HepG2 (cell line): ENCODE measurements at regions not wholly inside any gene's neighbourhood (a gene's known extent, or its start where the extent isn't known, plus 50 kb on each side); places are given as distances from the start of the nearest gene placed in this dataset.
A peak's percentile ranks its signal among the peaks of the same experiment; 100 is the strongest.

Experiments
- CBX5 ChIP-seq: sonication (generic); formaldehyde crosslinking; IDR thresholded peaks from 2 replicates; pipeline ENCODE4 v1.4.0; 2020; ENCODE audit warnings: missing genetic modification reagents, borderline replicate concordance
- EED ChIP-seq: sonication (generic); formaldehyde crosslinking; IDR thresholded peaks from 2 replicates; pipeline ENCODE4 v1.5.0; 2020; ENCODE audit warnings: mild to moderate bottlenecking, missing genetic modification reagents
- EP300 ChIP-seq, 3 experiments: sonication (generic) in 1 of 3; formaldehyde crosslinking in 1 of 3; IDR thresholded peaks; 2 replicates each; pipeline versions ENCODE4 v1.5.1 to v1.6.1; 2011 to 2020; ENCODE audit warnings: low read depth in 2 of 3, low read length in 2 of 3, borderline replicate concordance in 1 of 3, improper control_type of control experiment in 1 of 3, mild to moderate bottlenecking in 1 of 3, missing genetic modification reagents in 1 of 3, moderate library complexity in 1 of 3
- MYNN ChIP-seq: sonication (generic); formaldehyde crosslinking; IDR thresholded peaks from 2 replicates; pipeline ENCODE4 v1.4.0; 2020; ENCODE audit warnings: mild to moderate bottlenecking, low read depth, missing genetic modification reagents
- NR2F1 ChIP-seq, 2 experiments: fragments of 450-650 bp in 1 of 2; formaldehyde crosslinking in 1 of 2; IDR thresholded peaks; 2 replicates each; pipeline versions ENCODE4 v1.5.0 to v1.6.1; 2016 to 2020; ENCODE audit warnings: mild to moderate bottlenecking in 1 of 2, missing compliant biosample characterization in 1 of 2, missing genetic modification reagents in 1 of 2, moderate library complexity in 1 of 2
- RFXAP ChIP-seq: sonication (generic); formaldehyde crosslinking; IDR thresholded peaks from 2 replicates; pipeline ENCODE4 v1.4.0; 2020; ENCODE audit warnings: missing genetic modification reagents, borderline replicate concordance
- SRSF1 ChIP-seq: fragments of 200-400 bp; formaldehyde crosslinking; optimal IDR thresholded peaks from 2 replicates; pipeline ENCODE3; 2017; ENCODE audit warnings: mild to moderate bottlenecking, low read depth, low read length, moderate library complexity
- TBX2 ChIP-seq: sonication (generic); formaldehyde crosslinking; IDR thresholded peaks from 2 replicates; pipeline ENCODE4 v1.5.0; 2020; ENCODE audit warnings: missing genetic modification reagents, mild to moderate bottlenecking, borderline replicate concordance
- ZBTB1 ChIP-seq: sonication (generic); formaldehyde crosslinking; IDR thresholded peaks from 2 replicates; pipeline ENCODE4 v1.4.0; 2020; ENCODE audit warnings: missing genetic modification reagents, borderline replicate concordance
- ZNF230 ChIP-seq: sonication (generic); formaldehyde crosslinking; IDR thresholded peaks from 2 replicates; pipeline ENCODE4 v1.4.0; 2020; ENCODE audit warnings: mild to moderate bottlenecking, missing genetic modification reagents
- ZNF337 ChIP-seq: sonication (generic); formaldehyde crosslinking; IDR thresholded peaks from 2 replicates; pipeline ENCODE4 v1.5.1; 2020; ENCODE audit warnings: missing genetic modification reagents, low read depth, mild to moderate bottlenecking, borderline replicate concordance
- ZNF451 ChIP-seq: sonication (generic); formaldehyde crosslinking; IDR thresholded peaks from 2 replicates; pipeline ENCODE4 v1.5.0; 2020; ENCODE audit warnings: mild to moderate bottlenecking, missing genetic modification reagents
- TF ChIP-seq, protein P1 (sequence below): sonication (generic); formaldehyde crosslinking; IDR thresholded peaks from 2 replicates; pipeline ENCODE4 v1.5.1; 2020; ENCODE audit warnings: mild to moderate bottlenecking, missing genetic modification reagents, borderline replicate concordance
- TF ChIP-seq, protein P2 (sequence below): sonication (generic); formaldehyde crosslinking; IDR thresholded peaks from 2 replicates; pipeline ENCODE4 v1.9.0; 2022; ENCODE audit warnings: missing genetic modification reagents, mild to moderate bottlenecking, borderline replicate concordance
- TF ChIP-seq, protein P3 (sequence below): sonication (generic); formaldehyde crosslinking; IDR thresholded peaks from 2 replicates; pipeline ENCODE4 v1.4.0; 2020; ENCODE audit warnings: missing genetic modification reagents, low read depth, mild to moderate bottlenecking, borderline replicate concordance
- TF ChIP-seq, protein P4 (sequence below): sonication (generic); formaldehyde crosslinking; IDR thresholded peaks from 2 replicates; pipeline ENCODE4 v1.8.1; 2023; ENCODE audit warnings: mild to moderate bottlenecking, missing genetic modification reagents
- TF ChIP-seq, protein P5 (sequence below): sonication (generic); formaldehyde crosslinking; IDR thresholded peaks from 2 replicates; pipeline ENCODE4 v1.4.0; 2020; ENCODE audit warnings: missing genetic modification reagents

DNA sequence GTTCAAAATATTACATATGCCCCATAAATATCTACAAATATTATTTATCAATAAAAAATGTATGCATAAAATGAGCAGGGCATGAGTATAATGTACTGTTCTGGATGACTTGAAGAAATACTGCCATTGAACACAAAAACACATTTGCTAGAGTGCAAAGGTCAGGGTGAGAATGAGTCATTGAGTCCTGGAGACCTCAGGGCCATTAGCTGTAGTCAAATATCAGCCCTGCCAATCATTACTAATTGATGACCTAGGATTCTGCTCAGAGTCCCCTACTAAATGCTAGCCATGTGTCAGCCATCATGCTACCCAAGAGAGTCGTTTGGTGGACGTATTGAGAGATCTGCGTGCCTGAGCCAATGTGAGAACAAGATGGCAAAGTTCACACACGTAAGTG is 80.3 kb upstream of the FAM169A start (continued):
- TF ChIP-seq, protein P1, sequence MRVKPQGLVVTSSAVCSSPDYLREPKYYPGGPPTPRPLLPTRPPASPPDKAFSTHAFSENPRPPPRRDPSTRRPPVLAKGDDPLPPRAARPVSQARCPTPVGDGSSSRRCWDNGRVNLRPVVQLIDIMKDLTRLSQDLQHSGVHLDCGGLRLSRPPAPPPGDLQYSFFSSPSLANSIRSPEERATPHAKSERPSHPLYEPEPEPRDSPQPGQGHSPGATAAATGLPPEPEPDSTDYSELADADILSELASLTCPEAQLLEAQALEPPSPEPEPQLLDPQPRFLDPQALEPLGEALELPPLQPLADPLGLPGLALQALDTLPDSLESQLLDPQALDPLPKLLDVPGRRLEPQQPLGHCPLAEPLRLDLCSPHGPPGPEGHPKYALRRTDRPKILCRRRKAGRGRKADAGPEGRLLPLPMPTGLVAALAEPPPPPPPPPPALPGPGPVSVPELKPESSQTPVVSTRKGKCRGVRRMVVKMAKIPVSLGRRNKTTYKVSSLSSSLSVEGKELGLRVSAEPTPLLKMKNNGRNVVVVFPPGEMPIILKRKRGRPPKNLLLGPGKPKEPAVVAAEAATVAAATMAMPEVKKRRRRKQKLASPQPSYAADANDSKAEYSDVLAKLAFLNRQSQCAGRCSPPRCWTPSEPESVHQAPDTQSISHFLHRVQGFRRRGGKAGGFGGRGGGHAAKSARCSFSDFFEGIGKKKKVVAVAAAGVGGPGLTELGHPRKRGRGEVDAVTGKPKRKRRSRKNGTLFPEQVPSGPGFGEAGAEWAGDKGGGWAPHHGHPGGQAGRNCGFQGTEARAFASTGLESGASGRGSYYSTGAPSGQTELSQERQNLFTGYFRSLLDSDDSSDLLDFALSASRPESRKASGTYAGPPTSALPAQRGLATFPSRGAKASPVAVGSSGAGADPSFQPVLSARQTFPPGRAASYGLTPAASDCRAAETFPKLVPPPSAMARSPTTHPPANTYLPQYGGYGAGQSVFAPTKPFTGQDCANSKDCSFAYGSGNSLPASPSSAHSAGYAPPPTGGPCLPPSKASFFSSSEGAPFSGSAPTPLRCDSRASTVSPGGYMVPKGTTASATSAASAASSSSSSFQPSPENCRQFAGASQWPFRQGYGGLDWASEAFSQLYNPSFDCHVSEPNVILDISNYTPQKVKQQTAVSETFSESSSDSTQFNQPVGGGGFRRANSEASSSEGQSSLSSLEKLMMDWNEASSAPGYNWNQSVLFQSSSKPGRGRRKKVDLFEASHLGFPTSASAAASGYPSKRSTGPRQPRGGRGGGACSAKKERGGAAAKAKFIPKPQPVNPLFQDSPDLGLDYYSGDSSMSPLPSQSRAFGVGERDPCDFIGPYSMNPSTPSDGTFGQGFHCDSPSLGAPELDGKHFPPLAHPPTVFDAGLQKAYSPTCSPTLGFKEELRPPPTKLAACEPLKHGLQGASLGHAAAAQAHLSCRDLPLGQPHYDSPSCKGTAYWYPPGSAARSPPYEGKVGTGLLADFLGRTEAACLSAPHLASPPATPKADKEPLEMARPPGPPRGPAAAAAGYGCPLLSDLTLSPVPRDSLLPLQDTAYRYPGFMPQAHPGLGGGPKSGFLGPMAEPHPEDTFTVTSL (CRISPR knock-in tag), result peak; percentile 39; the same call in 1 of the 2 replicates
- TF ChIP-seq, protein P2, sequence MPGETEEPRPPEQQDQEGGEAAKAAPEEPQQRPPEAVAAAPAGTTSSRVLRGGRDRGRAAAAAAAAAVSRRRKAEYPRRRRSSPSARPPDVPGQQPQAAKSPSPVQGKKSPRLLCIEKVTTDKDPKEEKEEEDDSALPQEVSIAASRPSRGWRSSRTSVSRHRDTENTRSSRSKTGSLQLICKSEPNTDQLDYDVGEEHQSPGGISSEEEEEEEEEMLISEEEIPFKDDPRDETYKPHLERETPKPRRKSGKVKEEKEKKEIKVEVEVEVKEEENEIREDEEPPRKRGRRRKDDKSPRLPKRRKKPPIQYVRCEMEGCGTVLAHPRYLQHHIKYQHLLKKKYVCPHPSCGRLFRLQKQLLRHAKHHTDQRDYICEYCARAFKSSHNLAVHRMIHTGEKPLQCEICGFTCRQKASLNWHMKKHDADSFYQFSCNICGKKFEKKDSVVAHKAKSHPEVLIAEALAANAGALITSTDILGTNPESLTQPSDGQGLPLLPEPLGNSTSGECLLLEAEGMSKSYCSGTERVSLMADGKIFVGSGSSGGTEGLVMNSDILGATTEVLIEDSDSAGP, result no peak
- TF ChIP-seq ZBTB1 (CRISPR knock-in tag), result no peak
- no peak for TF ChIP-seq ZNF451 (CRISPR knock-in tag)
- peak; percentile 39 to 85; a peak in 3 of 4 replicates for TF ChIP-seq NR2F1 (CRISPR knock-in tag; IDR thresholded peaks at IDR 0.05)
- TF ChIP-seq ZNF337 (CRISPR knock-in tag), result no peak
- TF ChIP-seq, protein P3, sequence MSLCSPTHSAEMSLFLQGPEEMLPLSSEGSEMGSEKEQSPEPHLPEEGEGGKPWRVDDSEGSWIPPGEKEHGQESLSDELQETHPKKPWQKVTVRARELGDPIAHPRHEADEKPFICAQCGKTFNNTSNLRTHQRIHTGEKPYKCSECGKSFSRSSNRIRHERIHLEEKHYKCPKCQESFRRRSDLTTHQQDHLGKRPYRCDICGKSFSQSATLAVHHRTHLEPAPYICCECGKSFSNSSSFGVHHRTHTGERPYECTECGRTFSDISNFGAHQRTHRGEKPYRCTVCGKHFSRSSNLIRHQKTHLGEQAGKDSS (CRISPR knock-in tag), result no peak
- TF ChIP-seq EED (CRISPR knock-in tag), result no peak
- TF ChIP-seq, protein P4, sequence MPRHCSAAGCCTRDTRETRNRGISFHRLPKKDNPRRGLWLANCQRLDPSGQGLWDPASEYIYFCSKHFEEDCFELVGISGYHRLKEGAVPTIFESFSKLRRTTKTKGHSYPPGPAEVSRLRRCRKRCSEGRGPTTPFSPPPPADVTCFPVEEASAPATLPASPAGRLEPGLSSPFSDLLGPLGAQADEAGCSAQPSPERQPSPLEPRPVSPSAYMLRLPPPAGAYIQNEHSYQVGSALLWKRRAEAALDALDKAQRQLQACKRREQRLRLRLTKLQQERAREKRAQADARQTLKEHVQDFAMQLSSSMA, result no peak
- no peak for TF ChIP-seq CBX5 (CRISPR knock-in tag)
- TF ChIP-seq TBX2 (CRISPR knock-in tag), result peak; percentile 32; the same call in 1 of the 2 replicates
- no peak for TF ChIP-seq MYNN (CRISPR knock-in tag)
- TF ChIP-seq, protein P5, sequence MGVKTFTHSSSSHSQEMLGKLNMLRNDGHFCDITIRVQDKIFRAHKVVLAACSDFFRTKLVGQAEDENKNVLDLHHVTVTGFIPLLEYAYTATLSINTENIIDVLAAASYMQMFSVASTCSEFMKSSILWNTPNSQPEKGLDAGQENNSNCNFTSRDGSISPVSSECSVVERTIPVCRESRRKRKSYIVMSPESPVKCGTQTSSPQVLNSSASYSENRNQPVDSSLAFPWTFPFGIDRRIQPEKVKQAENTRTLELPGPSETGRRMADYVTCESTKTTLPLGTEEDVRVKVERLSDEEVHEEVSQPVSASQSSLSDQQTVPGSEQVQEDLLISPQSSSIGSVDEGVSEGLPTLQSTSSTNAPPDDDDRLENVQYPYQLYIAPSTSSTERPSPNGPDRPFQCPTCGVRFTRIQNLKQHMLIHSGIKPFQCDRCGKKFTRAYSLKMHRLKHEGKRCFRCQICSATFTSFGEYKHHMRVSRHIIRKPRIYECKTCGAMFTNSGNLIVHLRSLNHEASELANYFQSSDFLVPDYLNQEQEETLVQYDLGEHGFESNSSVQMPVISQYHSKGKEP (CRISPR knock-in tag), result no peak
- no peak for TF ChIP-seq ZNF230
- TF ChIP-seq RFXAP, result no peak
- TF ChIP-seq EP300 (IDR thresholded peaks at IDR 0.05; ENCODE audit: low read depth in 2 of 2, low read length in 2 of 2), result peak in 1 of 2 experiments; percentile 40; a peak in 1 of 4 replicates
- TF ChIP-seq EP300 (CRISPR knock-in tag; IDR thresholded peaks at IDR 0.05; ENCODE audit: borderline replicate concordance), result no peak
- TF ChIP-seq SRSF1, result no peak
